ENCODE measurements at regions not wholly inside any gene's neighbourhood (a gene's known extent, or its start where the extent isn't known, plus 50 kb on each side); places are given as distances from the start of the nearest gene placed in this dataset.

- H2AK5ac ChIP-seq (ENCODE audit: low read depth, low read length), result no peak overlapping the region
- H3K4ac ChIP-seq (ENCODE audit: low read depth, low read length), result no peak overlapping the region
- in situ Hi-C loops (cut with MboI; ENCODE audit: low sequenced_read_pairs) (no loop called here), intact Hi-C loops (cut with micrococcal nuclease) (no loop called here), dilution Hi-C loops (cut with HindIII; ENCODE audit: low sequenced_read_pairs, unreplicated experiment) (no loop called here)
- H3K27ac ChIP-seq (ENCODE audit: insufficient read depth, low read length), result no peak overlapping the region
- no peak overlapping the region for H3K18ac ChIP-seq (ENCODE audit: low read depth, low read length)
- H3K79me1 ChIP-seq (ENCODE audit: low read depth in 1 of 2, low read length in 2 of 2), result no peaks in the 10 kb centered on the region
- H3K4me1 ChIP-seq (ENCODE audit: control insufficient read depth, insufficient read depth, low read length), result no peaks in the 10 kb centered on the region
- ATAC-seq (ENCODE audit: low read depth) (no peak), DNase-seq (no peak)
- H3K9ac ChIP-seq (ENCODE audit: low read depth, low read length), result no peak overlapping the region
- H4K5ac ChIP-seq (ENCODE audit: low read depth, low read length), result no peak overlapping the region
- no peak overlapping the region for H2BK120ac ChIP-seq (ENCODE audit: low read depth, low read length)
- no peaks in the 10 kb centered on the region for H3K36me3 ChIP-seq (ENCODE audit: control insufficient read depth, insufficient read depth, low read length)
- no peak overlapping the region for H2BK20ac ChIP-seq (ENCODE audit: low read depth, low read length)
- ChIA-PET CTCF (interaction anchor here (0.7 kb wide), 1 partner anchor 11 kb away, joined by 4 read pairs; no protein-coding TSS in a partner anchor), POLR2A (ENCODE audit: unreplicated experiment) (interaction anchor here (0.5 kb wide), 1 partner anchor 254 kb away, joined by 3 read pairs; no protein-coding TSS in a partner anchor)
- no peak overlapping the region for H3K23ac ChIP-seq (ENCODE audit: low read depth, low read length)
- H3K27me3 ChIP-seq (ENCODE audit: control insufficient read depth, insufficient read depth, low read length), result peaks cover 2% of the 10 kb centered on the region; the same call in 1 of the 2 replicates
- no peak overlapping the region for H3K14ac ChIP-seq (replicated peaks; ENCODE audit: low read depth, low read length)
- no peak overlapping the region for H3K4me2 ChIP-seq (ENCODE audit: low read depth, low read length)
- no peaks in the 10 kb centered on the region for H3K9me3 ChIP-seq (ENCODE audit: control insufficient read depth, insufficient read depth, low read length)
- H3K9me1 ChIP-seq (ENCODE audit: insufficient read depth, low read length), result no peaks in the 10 kb centered on the region
- no TSS peak for BruUV-seq (replicated peaks)
- no peak overlapping the region for H2BK15ac ChIP-seq (ENCODE audit: low read depth, low read length)
- no peak overlapping the region for H4K8ac ChIP-seq (ENCODE audit: low read depth in 2 of 2, low read length in 2 of 2)
- WGBS, 2 experiments (ENCODE audit: extremely low coverage in 2 of 2, insufficient read length in 1 of 2), result no CpG with 5 or more reads among the region's 5 CpGs
- no peak for TF ChIP-seq RFX5 (IDR thresholded peaks at IDR 0.05; ENCODE audit: low read depth, low read length)
- no peak for TF ChIP-seq CEBPB (IDR thresholded peaks at IDR 0.05; ENCODE audit: low read depth, low read length)
- no peak for TF ChIP-seq RAD21 (IDR thresholded peaks at IDR 0.05; ENCODE audit: low read length)
- TF ChIP-seq CHD1 (IDR thresholded peaks at IDR 0.05; ENCODE audit: low read depth, low read length), result no peak
- TF ChIP-seq NFE2L2 (IDR thresholded peaks at IDR 0.05; ENCODE audit: low read depth, low read length), result no peak
- no peak for TF ChIP-seq RCOR1 (IDR thresholded peaks at IDR 0.05; ENCODE audit: insufficient replicate concordance, low read length)
- no peak for TF ChIP-seq BHLHE40 (IDR thresholded peaks at IDR 0.05; ENCODE audit: low read depth, low read length)
- no peak for TF ChIP-seq MXI1 (IDR thresholded peaks at IDR 0.05; ENCODE audit: borderline replicate concordance, low read depth, low read length)
- H3K4me3 ChIP-seq (ENCODE audit: insufficient read depth, low read depth, low read length), result no peak overlapping the region
- no peaks in the 10 kb centered on the region for H4K20me1 ChIP-seq (ENCODE audit: insufficient read depth, low read length)
- no peak overlapping the region for H2AFZ ChIP-seq (replicated peaks; ENCODE audit: low read length, poor library complexity)
- H3K56ac ChIP-seq (ENCODE audit: extremely low read depth, insufficient read depth, low read length), result no peak overlapping the region
- no peak overlapping the region for H4K91ac ChIP-seq (ENCODE audit: insufficient read depth, low read depth, low read length)
- no peak overlapping the region for H2AK9ac ChIP-seq (replicated peaks; ENCODE audit: low read depth, low read length, poor library complexity)
- no peak overlapping the region for H2BK5ac ChIP-seq (ENCODE audit: low read depth, low read length, poor library complexity, severe bottlenecking)
These were observed 307.7 kb upstream of the FZD8 start for GRCh38 chr10:35949811-35950211.

Measured in IMR-90 (cell line).